WERI-Rb-1 (cell line): ENCODE measurements at regions not wholly inside any gene's neighbourhood (a gene's known extent, or its start where the extent isn't known, plus 50 kb on each side); places are given as distances from the start of the nearest gene placed in this dataset.

Source experiments
- DNase-seq: peaks from one replicate; pipeline ENCODE4 v3.0.0-alpha.2; 2020
- H3K27ac ChIP-seq: fragments of 250-450 bp; sonication (Bioruptor Pico); 2 replicates; pipeline ENCODE4 v1.5.1; 2020; ENCODE audit warnings: mild to moderate bottlenecking, moderate library complexity
- H3K27me3 ChIP-seq: fragments of 250-450 bp; sonication (Bioruptor Pico); 2 replicates; pipeline ENCODE4 v1.5.1; 2021; ENCODE audit warnings: mild to moderate bottlenecking, low read depth, moderate library complexity; ENCODE audit not compliant: insufficient read depth, severe bottlenecking
- H3K36me3 ChIP-seq: fragments of 250-450 bp; sonication (Bioruptor Pico); 2 replicates; pipeline ENCODE4 v1.5.1; 2020; ENCODE audit warnings: mild to moderate bottlenecking, moderate library complexity
- H3K4me3 ChIP-seq: 2 replicates; pipeline ENCODE4 v1.5.1; 2011; ENCODE audit warnings: low read depth, mild to moderate bottlenecking, control low read depth, low read length
- H3K9me3 ChIP-seq: fragments of 250-450 bp; sonication (Bioruptor Pico); 2 replicates; pipeline ENCODE4 v1.5.1; 2021; ENCODE audit warnings: mild to moderate bottlenecking, moderate library complexity; ENCODE audit not compliant: severe bottlenecking
- TF ChIP-seq, protein P1 (sequence below): IDR thresholded peaks from 2 replicates; pipeline ENCODE4 v1.5.1; 2011; ENCODE audit warnings: low read depth, mild to moderate bottlenecking, control low read depth, inconsistent platforms, low read length

DNA sequence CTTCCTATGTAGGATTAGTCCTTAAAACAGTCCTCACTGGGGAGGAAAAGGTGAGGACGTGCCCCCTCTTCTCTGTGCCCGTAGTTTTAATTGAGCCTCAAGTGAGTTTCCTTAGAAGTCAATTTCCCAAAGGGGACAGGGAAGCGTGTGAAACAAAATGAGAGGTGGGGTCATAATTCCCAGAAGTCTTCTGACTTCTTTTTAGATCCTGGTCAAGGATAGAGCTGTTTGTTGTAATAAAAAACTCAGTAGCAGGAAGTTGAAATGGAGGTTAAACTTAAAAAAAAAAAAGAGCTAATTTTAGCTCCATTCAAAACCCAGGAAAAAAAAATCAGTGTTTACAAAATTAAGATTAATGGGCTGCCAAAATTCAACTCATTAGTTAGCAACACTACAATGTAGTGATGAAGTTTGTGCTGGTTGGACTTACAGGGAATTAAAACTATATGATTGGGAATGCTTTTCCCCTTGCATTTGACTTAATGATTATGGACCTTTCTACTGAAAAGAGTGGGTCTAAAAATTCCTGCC is 158.3 kb upstream of the MEF2C start:
- Histone ChIP-seq H3K4me3 (no peak overlapping the region), H3K36me3 (no peaks in the 10 kb centered on the region), H3K27me3 (no peaks in the 10 kb centered on the region), H3K9me3 (no peaks in the 10 kb centered on the region), H3K27ac (no peak overlapping the region)
- no peak for DNase-seq
- TF ChIP-seq, protein P1, sequence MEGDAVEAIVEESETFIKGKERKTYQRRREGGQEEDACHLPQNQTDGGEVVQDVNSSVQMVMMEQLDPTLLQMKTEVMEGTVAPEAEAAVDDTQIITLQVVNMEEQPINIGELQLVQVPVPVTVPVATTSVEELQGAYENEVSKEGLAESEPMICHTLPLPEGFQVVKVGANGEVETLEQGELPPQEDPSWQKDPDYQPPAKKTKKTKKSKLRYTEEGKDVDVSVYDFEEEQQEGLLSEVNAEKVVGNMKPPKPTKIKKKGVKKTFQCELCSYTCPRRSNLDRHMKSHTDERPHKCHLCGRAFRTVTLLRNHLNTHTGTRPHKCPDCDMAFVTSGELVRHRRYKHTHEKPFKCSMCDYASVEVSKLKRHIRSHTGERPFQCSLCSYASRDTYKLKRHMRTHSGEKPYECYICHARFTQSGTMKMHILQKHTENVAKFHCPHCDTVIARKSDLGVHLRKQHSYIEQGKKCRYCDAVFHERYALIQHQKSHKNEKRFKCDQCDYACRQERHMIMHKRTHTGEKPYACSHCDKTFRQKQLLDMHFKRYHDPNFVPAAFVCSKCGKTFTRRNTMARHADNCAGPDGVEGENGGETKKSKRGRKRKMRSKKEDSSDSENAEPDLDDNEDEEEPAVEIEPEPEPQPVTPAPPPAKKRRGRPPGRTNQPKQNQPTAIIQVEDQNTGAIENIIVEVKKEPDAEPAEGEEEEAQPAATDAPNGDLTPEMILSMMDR: no peak

DNA sequence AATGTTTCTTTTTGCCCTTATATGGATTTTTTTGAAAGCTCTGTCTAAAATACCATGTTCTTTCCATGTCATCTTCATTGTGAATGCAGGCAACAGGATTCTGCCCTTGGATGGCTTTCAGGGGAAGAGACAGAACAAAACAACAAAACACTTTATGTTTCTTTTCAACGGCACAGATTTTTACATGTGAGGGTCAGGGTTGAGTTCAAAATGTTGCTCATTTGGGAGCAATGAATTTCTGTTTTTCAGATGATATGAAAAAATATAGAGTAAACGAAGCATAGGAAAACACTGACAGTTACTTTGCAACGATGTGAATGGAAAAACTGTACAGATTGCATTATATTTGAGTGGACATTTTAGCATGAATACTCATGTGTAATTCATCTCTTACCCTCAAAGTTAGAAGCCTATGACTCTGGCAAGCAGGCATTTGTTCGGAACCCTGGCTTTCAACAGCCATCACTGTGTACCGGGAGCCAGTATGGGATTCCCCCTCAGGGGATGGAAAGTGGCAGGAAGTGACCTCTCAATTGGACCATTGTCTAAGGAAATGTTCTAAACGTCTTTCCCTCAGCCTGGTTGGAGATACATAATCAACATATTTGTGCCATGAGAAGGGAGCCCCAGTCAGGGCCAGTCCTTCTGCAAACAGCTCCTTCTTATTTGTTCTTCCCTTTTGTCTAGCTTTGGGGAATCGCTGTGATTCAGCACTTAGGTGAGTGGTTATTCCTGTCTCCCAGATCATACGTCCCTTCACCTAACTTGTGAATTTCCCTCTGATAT is 153.9 kb upstream of the MEF2C start:
- Histone ChIP-seq H3K9me3 (no peaks in the 10 kb centered on the region), H3K4me3 (no peak overlapping the region), H3K36me3 (no peaks in the 10 kb centered on the region), H3K27me3 (no peaks in the 10 kb centered on the region), H3K27ac (no peak overlapping the region)
- TF ChIP-seq, protein P1: no peak
- DNase-seq: no peak

DNA sequence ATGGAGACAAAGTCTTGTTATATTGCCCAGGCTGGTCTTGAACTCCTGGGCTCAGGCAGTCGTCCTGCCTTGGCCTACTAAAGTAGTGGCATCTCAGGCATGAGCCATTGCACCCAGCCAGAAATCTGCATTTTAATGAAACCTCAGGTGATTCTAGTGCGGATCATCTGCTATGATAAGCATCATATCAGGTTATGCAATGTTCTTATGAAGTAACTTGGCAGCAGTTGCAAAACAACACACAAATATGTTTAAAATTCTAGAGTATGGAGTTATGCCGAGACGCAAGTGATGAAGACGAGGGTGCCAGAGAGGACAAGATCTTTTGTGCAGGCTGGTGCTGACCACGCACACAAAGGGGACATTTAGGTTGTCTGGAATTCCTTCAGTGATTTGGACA is 153.2 kb upstream of the MEF2C start:
- TF ChIP-seq, protein P1: no peak
- Histone ChIP-seq H3K27ac (no peak overlapping the region), H3K4me3 (no peak overlapping the region), H3K27me3 (no peaks in the 10 kb centered on the region), H3K9me3 (no peaks in the 10 kb centered on the region), H3K36me3 (no peaks in the 10 kb centered on the region)
- no peak for DNase-seq

DNA sequence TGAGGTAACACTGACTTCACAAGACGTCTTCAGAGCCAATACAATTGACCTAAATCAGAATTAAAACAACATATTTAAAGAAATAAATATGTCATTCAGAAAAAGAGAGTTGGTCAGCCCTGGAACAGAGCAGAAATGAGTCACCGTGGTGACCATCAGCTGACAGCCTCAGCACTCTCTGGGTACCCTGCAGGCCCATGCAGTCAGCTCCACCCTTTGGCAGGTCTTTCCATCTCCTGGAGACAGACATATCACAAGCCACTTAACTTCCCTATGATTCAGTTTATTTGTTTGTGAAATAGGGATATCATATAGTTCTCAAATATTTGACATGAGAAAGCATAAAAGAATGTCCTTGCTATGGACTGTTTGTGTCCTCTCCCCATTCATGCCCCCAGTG is 151.6 kb upstream of the MEF2C start:
- DNase-seq: no peak
- Histone ChIP-seq H3K36me3 (no peaks in the 10 kb centered on the region), H3K4me3 (no peak overlapping the region), H3K27ac (no peak overlapping the region), H3K27me3 (no peaks in the 10 kb centered on the region), H3K9me3 (no peaks in the 10 kb centered on the region)
- TF ChIP-seq, protein P1: no peak

DNA sequence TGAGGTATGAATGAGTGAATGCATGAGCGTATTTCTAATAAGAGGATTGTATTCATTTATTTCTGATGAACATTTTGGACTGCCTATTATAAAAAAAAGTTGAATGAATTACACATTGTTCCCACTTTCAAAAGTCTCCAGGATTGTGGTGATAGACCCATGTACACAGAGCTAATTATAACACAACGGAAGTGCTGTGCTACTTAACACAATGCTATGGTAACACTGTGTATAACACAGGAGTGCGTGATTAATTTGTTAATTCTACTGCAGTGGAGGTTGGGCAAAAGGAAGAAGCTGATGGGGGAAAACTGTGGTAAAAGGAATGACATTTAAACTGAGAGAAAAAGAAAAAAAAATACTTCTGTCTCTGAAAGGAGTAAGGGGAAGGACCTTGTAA is 147.8 kb upstream of the MEF2C start:
- no peak for DNase-seq
- no peaks in the 10 kb centered on the region for H3K36me3 ChIP-seq
- H3K27me3 ChIP-seq: no peaks in the 10 kb centered on the region
- no peaks in the 10 kb centered on the region for H3K9me3 ChIP-seq
- TF ChIP-seq, protein P1: no peak
- H3K4me3 ChIP-seq: no peak overlapping the region
- no peak overlapping the region for H3K27ac ChIP-seq
